ENCODE measurements at regions not wholly inside any gene's neighbourhood (a gene's known extent, or its start where the extent isn't known, plus 50 kb on each side); places are given as distances from the start of the nearest gene placed in this dataset.

DNA sequence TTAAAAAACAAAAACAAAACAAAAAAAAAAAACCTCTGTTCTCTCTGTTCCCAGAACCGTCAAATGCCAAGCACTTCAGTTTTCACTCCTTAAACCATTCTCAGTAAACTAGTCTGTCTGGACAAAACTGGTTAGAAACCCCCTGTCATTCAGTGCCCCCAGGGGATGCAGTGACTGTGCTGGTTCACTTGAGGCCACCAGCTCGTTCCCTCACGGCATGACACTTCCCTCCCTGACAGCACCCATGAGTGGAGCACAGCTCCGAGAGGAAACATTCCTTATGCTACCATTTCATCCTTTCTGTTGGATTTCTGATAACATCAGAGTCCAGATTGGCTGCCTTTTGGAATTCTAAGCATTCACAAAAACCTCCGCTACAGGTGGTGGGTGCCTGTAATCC, 244.0 kb upstream of the TPM1 start:
- Histone ChIP-seq H3K27me3 (ENCODE audit: control insufficient read depth, insufficient read depth, low read length) (no peaks in the 10 kb centered on the region), H3K36me3 (ENCODE audit: control insufficient read depth, insufficient read depth, low read length) (peaks cover 9% of the 10 kb centered on the region), H3K4me3 (ENCODE audit: low read depth, low read length) (no peak overlapping the region)
- ChIA-PET CTCF (interaction anchor here (0.6 to 0.7 kb wide), 2 partner anchors 8 to 206 kb away, joined by 3 to 5 read pairs; no protein-coding TSS in a partner anchor), POLR2A (no interaction called here)
- TF ChIP-seq, protein P1, sequence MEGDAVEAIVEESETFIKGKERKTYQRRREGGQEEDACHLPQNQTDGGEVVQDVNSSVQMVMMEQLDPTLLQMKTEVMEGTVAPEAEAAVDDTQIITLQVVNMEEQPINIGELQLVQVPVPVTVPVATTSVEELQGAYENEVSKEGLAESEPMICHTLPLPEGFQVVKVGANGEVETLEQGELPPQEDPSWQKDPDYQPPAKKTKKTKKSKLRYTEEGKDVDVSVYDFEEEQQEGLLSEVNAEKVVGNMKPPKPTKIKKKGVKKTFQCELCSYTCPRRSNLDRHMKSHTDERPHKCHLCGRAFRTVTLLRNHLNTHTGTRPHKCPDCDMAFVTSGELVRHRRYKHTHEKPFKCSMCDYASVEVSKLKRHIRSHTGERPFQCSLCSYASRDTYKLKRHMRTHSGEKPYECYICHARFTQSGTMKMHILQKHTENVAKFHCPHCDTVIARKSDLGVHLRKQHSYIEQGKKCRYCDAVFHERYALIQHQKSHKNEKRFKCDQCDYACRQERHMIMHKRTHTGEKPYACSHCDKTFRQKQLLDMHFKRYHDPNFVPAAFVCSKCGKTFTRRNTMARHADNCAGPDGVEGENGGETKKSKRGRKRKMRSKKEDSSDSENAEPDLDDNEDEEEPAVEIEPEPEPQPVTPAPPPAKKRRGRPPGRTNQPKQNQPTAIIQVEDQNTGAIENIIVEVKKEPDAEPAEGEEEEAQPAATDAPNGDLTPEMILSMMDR (IDR thresholded peaks at IDR 0.05; ENCODE audit: insufficient read depth, low read depth, low read length), result no peak
- no peak for DNase-seq (ENCODE audit: low read depth)

DNA sequence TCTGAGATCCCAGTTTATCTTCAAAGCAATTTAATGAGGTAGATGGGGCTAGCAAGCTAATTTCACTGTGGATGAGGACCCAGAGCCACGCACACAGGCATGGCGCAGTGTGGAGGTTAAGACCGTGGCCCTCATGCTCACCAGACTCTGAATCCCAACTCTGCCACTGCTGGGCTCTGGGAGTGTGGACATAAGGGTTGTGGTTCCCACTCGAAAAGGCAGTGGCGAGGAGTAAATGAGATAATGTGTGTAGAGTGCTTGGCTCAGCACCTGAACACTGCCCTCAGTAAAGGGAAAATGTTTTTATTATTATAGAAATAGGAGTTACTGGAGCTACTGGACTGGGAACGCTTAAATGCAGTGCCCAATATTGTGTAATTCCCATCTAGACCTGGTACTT, 243.5 kb upstream of the TPM1 start:
- no peak for DNase-seq (ENCODE audit: low read depth)
- H3K4me3 ChIP-seq (ENCODE audit: low read depth, low read length), result no peak overlapping the region
- ChIA-PET POLR2A (no interaction called here), CTCF (interaction anchor here (1.2 kb wide), 1 partner anchor 11 kb away, joined by 3 read pairs; no protein-coding TSS in a partner anchor)
- H3K36me3 ChIP-seq (ENCODE audit: control insufficient read depth, insufficient read depth, low read length), result peaks cover 9% of the 10 kb centered on the region
- TF ChIP-seq, protein P1 (IDR thresholded peaks at IDR 0.05; ENCODE audit: insufficient read depth, low read depth, low read length), result no peak
- no peaks in the 10 kb centered on the region for H3K27me3 ChIP-seq (ENCODE audit: control insufficient read depth, insufficient read depth, low read length)

DNA sequence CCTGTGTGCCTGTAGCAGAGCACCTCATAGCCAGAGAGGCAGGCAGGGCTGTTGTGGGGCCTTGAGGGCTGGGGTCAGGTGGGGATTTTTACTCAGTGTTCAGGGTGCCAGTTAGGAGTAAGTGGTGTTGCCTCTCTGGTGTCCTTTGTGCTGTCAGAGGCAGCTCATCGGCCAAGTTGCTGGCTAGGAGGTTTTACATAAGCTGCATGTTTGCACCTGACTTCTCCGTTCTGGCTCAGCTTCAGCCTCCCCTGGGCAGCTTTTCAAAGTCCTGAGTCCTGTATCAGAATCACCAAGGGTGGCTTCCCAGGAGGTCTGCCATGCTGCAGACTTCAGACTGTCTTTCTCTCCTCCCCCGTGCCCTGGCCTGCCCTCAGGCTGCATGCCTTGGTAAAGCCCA, 242.6 kb upstream of the TPM1 start:
- Histone ChIP-seq H3K36me3 (ENCODE audit: control insufficient read depth, insufficient read depth, low read length) (peaks cover 9% of the 10 kb centered on the region), H3K27me3 (ENCODE audit: control insufficient read depth, insufficient read depth, low read length) (no peaks in the 10 kb centered on the region), H3K4me3 (ENCODE audit: low read depth, low read length) (no peak overlapping the region)
- ChIA-PET CTCF (interaction anchor here (0.5 to 1.2 kb wide), 2 partner anchors 11 to 17 kb away, joined by 3 read pairs; no protein-coding TSS in a partner anchor), POLR2A (no interaction called here)
- TF ChIP-seq, protein P1 (IDR thresholded peaks at IDR 0.05; ENCODE audit: insufficient read depth, low read depth, low read length), result no peak
- DNase-seq (ENCODE audit: low read depth), result no peak

DNA sequence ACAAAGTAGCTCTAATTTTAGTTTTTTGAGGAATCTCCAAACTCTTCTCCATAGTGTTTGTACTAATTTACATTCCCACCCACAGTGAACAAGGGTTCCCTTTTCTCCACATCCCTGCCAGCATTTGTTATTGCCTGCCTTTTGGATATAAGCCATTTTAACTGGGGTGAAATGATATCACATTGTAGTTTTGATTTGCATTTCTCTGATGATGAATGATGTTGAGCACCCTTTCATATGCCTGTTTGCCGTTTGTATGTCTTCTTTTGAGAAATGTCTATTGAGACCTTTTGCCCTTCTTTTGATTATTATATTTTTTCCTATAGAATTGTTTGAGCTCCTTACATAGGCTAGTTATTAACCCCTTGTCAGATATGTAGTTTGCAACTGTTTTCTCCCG, 239.9 kb upstream of the TPM1 start:
- Histone ChIP-seq H3K4me3 (ENCODE audit: low read depth, low read length) (no peak overlapping the region), H3K36me3 (ENCODE audit: control insufficient read depth, insufficient read depth, low read length) (peaks cover 6% of the 10 kb centered on the region), H3K27me3 (ENCODE audit: control insufficient read depth, insufficient read depth, low read length) (no peaks in the 10 kb centered on the region)
- POLR2A ChIA-PET, result no interaction called here
- TF ChIP-seq, protein P1 (IDR thresholded peaks at IDR 0.05; ENCODE audit: insufficient read depth, low read depth, low read length), result no peak
- CTCF ChIA-PET, result interaction anchor here (0.9 kb wide), 1 partner anchor 15 kb away, joined by 3 read pairs; no protein-coding TSS in a partner anchor
- DNase-seq (ENCODE audit: low read depth), result no peak

DNA sequence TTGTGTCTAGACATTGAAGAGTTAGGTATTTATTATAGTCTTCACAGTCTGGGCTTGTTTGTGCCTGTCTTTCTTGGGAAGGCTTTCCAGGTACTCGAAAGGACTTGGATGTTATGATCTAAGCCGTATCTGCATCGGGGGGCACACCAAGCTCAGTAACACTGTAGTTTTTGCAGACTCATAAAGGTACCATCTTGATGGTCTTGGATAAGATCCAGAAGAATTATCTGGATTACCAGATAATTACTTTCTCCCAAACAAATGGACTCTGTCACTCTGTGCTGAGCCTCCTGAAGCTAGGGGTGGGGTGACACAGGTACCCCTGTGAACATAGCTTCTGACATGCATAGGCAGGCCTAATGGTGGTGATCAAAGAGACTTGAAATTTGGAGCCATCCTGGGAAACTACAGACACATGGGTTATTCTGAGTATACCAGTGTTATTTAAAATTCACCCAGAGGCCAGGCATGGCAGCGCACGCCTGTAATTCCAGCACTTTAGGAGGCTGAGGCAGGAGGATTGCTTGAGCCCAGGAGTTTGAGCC, 238.6 kb upstream of the TPM1 start:
- no peak for DNase-seq (ENCODE audit: low read depth)
- no peak overlapping the region for H3K4me3 ChIP-seq (ENCODE audit: low read depth, low read length)
- TF ChIP-seq, protein P1 (IDR thresholded peaks at IDR 0.05; ENCODE audit: insufficient read depth, low read depth, low read length), result no peak
- CTCF ChIA-PET, result interaction anchor here (1.1 kb wide), 1 partner anchor 22 kb away, joined by 4 read pairs; no protein-coding TSS in a partner anchor
- H3K36me3 ChIP-seq (ENCODE audit: control insufficient read depth, insufficient read depth, low read length), result peaks cover 5% of the 10 kb centered on the region; the same call in 1 of the 2 replicates
- H3K27me3 ChIP-seq (ENCODE audit: control insufficient read depth, insufficient read depth, low read length), result no peaks in the 10 kb centered on the region
- POLR2A ChIA-PET, result no interaction called here
